CD4-positive, alpha-beta T cell treated with Interleukin-6 for 4 hours (primary cell): ENCODE measurements at regions not wholly inside any gene's neighbourhood (a gene's known extent, or its start where the extent isn't known, plus 50 kb on each side); places are given as distances from the start of the nearest gene placed in this dataset.
"Not testable (repeated sequence)": the region's sequence is repeated elsewhere in the genome, so short reads cannot be mapped to it uniquely, and the experiment has no call there.

Source experiments
- DNase-seq: peaks from one replicate; pipeline ENCODE4 v3.0.0-alpha.2; 2020; ENCODE audit warnings: mixed read lengths

DNA sequence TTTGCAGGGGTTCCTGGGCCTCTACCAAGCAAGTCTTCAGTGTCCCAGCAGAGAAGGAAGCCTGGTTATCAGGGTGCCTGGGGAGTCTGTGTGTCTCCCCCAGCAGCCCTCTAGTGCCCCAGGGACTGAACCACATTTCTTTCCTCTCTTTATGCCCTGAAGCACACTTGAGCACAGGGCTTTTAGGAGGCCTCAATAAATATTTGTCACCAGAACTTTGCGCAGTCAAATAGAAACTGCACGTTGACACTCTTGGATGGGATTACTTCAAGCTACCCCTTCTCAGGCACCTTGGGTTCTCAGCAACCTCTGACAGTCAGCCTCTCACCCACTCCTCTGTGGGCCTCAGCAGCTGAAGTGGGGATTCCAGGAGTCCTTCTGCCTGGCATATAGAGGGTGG lies 226.6 kb upstream of the HES1 start:
- DNase-seq: no peak

DNA sequence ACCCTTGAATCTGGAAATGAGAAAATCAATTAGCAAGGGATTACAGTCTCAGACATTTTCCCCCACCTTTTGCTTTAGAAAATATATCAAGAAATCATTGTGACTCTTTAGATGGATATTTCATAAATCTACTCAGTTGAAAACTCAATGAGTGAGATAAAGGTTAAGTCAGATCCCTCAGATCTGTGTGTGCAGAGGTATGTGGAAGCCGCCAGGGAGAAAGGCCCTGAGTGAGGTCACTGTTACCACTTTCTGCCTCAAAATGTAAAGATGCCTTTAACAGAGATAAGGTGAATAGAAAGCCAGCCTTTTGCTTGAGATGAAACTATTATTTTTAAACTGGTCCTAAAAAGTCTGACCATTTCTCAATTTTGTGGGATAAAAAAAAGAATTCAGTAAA lies 225.6 kb upstream of the HES1 start:
- no peak for DNase-seq

DNA sequence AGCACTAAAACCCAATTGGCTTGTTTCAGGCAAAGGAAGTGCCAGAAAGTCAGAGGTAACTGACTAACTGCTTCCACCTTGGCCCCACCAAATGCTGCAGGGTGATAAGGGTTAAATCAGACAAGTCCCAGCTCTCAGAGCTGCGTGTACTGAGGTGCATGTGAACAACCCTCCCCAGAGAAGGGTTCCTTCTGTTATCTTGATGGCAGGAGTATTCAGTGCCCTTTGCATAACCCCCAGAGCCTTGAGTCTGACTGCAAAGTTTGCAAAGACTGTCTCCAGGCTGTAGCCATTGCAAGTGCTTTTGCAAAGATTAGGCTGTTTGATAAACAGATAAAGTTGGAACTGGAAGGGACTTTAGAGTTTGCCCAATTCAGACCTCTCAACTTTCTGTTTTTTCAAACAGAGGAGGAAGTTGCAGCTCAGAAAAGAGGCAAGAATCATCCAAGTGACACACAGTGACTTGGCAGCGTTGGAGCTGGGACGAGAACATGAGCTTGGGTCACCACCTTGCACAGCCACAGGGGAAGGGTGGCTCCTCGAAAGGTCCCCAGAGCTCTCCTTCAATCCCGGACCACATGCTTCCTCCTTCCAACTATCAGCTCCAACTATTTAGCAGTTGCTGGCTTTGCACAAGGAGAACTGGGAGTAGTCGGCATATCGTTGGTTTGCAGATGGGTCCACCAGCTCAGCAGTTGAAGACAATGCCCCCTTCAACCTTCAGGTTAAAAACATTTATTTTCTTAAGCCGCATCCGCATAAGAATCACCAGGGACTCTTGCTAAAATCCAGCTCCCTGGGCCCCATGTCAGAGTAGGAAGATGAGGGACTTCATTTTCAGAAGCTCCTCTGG lies 224.8 kb upstream of the HES1 start:
- peak; percentile 11 for DNase-seq

DNA sequence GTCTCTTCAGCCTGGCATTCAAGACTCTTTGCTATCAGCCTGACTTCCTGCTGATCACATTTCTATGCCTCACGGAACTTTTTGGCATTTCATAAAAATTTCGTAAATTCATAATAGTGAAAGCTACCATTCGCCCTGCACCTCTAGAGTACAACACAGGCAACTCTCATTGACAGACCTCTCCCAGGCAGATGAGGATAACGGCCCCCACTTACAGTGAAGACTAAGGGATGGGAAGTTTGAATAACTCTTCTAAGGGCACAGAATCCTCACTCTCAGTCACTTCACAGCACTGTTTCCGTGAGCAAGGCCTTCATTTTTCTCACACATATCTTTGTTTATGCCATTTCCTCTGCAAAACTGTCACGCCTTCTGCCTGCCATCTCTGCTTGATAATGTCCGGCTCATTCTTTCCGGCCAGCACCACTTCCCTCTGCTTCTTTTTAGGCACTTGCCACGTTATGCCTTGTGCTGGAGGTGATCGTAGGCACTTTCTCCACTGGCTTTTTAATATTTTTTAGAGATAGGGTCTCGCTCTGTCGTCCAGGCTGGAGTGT lies 224.1 kb upstream of the HES1 start:
- peak; percentile 8 for DNase-seq

DNA sequence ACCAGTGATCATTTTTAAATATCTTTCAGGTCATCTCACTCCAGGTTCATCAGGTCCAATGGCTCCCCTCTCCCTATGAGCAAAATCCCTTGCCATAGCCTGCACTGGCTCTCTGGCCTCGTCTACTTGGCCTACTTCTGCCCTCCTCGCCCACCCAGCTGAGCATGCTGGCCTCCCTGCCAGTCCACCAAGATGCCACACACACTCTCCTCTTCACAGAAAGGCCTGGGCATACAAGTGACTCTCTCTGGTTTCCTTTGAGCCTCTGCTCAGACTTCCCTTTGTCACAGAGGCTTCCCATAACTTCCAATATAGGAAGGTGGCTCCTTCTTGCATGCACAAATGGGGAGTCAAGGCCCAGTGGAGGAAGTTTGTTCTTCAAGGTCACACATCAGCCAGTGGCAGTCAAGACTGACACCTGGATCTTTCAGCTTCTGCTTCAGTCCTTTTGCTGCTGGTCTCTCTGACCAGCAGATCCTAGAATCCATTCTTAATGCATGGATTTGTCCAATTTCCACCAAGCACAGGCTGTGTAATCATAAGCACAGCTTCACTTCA lies 223.2 kb upstream of the HES1 start:
- no peak for DNase-seq

DNA sequence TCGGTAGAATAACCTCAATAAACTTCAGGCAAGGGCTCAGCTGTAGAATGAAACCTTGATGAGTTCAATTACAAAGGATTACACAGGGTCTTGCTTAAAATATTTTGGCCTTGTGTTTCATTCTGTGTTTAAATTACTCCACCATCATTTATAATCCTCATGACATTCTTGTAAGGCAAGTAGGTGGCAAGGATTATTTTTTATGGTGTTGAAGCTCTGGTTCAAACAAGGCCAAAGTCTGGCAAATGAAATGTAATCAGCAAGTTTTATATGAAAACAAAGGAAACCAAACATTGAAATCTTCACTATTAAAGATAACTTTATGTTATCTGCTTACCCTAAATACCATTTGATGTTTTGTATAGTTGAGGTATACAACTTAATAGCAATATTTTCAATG lies 221.3 kb upstream of the HES1 start:
- DNase-seq: no peak

DNA sequence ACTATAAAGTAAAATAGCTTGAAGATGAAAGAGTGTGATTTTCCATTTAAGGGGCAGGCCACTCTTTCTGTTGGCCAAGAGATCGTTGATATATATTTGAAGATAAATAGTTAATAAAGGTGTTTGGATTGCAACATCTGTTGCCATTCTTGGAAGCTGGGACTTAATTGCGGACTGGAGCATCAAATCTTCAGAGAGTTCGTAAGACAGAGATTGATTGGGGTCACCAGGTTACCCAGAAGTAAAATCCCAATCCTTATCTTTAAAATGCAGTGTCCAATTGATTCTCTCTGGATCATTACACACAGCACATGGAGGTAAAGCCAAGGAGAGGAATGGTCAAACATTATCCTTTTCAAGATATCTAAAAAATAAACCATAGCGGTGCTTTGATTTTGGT lies 220.8 kb upstream of the HES1 start:
- DNase-seq: no peak

DNA sequence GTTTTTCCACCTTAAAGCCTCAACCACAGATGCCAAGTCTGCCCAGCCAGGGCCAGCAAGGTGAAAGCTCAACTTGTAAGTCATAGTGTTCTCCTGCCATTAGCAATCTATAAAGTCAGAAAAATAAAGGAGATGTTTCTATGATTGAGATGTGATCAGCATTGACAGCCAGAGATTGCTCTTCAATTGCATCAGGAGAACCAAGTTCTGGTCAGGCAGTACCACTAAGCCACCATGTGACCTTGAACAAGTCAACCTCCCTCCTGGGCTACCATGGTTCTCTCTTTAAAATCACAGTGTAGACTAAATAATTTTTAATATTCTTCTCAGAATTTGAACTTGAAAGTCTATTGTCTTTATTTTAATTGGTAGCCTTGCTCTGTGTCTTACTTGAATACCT lies 220.3 kb upstream of the HES1 start:
- no peak for DNase-seq

DNA sequence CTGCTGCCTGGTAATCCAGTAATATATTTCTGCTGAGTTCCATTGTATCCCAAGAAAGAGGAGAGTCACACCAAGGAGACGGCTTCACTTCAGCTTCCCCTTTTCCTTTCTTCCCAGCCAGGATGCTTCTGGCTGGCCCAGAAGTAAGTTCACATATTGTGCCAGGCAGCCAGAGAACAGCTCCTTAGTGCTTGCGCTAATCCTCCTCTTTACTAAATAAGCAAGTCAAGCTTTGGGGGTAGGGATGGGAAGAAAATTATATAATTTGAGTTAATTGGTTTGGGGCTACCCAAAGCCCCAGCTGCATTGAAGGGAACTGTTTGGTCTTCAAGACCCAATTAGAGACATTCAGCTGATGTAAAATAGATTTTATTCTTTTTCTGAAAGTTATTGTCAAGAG lies 218.8 kb upstream of the HES1 start:
- no peak for DNase-seq

DNA sequence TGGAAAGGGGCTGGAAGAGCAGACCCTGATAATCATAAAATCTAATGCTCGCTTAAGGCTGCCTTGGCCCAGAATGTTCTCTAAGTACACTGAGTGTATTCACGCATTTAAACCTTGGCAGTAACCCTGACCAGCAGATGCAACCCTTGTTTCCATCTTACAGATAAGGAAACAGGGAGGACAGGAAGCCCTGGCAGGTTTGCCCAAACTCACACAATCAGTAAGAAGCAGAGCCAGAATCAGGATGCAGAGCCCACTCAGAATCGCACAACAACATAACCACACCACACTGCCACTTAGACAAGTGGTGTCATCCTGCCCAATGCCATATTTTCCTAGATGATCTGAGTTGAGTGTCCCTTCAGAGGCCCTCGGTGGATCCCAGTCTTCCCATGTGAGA lies 214.5 kb upstream of the HES1 start:
- DNase-seq: no peak

DNA sequence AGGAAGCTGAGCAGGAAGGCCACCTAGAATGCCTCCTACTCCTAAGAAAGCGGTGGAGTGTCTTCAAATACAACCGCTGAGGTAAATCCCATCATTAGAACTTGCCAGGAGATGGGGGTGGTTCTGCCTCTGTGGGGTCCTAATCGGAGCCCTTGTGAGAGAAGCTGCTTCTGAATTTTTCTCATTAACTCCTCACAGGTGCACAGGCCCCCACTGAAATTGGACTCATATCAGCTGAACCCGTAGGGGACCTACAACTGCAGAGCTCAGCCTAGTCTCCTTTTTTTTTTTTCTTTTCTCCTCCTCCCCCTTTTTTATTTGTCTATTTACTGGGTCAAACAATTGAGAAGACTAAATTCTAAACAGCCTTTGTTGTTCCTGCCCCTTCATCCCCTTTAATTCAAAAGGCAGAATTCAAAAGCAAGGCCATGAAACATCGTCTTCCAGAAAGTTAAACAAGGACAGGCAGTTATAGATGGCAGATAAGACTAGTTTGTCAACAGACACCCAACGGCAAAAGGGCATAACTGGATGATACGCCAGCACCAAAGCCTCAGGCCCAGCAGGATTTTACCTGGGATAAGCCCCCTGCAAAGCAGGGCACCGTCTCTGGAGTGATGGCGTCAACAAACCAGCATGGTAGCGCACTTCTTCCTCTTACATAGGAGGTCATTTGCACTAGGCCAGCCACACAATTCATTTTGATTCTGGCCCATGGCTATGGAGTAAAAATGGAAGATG lies 213.7 kb upstream of the HES1 start:
- no peak for DNase-seq

DNA sequence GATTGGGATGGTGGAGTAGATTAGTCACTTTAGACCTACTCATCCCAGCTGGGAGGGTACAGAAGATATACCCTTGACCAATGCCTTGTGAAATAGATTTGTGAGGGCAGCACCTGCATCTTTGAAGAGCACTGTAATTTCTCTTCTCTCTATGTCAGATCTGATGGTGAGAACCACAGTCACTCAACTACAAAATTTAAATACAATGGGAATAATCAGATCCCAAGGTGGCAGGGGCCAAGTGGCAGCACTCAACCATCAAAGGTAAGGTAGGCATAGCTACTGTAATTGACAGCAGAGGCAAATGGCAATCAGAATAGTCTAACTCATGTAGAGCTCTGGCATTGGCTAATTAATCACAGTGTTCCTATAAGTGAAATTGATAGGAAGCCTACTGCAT lies 212.0 kb upstream of the HES1 start:
- not testable (repeated sequence) for DNase-seq

DNA sequence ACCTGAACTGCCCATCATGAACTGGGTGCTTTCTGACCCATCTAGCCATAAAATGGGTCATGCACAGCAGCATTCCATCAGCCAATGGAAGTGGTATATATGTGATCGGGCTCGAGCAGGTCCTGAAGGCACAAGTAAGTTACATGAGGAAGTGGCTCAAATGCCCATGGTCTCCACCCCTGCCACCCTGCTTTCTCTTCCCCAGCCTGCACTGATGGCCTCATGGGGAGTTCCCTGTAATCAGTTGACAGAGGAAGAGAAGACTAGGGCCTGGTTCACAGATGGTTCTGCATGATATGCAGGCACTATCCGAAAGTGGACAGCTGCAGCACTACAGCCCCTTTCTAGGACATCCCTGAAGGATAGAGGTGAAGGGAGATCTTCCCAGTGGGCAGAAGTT lies 209.9 kb upstream of the HES1 start:
- DNase-seq: not testable (repeated sequence)

DNA sequence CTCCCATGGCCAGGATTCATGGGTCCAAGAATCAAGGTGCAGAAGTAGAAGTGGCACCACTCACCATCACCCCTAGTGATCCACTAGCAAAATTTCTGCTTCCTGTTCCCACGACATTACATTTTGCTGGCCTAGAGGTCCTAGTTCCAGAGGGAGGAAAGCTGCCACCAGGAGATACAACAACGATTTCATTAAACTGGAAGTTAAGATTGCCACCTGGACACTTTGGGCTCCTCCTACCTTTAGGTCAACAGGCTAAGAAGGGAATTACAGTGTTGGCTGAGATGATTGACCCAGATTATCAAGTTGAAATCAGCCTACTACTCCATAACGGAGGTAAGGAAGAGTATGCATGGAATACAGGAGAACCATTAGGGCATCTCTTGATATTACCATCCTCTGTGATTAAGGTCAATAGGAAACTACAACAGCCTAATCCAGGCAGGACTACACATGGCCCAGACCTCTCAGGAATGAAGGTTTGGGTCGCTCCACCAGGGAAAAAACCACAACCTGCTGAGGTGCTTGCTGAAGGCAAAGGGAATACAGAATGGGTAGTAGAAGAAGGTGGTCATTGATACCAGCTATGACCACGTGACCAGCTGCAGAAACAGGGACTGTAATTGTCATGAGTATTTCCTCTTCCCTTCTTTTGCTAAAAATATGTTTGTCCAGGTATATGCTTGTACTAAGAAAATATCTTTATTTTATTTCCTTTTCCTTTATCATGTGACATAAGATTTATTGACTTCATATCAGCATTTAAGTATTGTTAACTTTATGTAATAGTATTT lies 208.3 kb upstream of the HES1 start:
- DNase-seq: not testable (repeated sequence)

DNA sequence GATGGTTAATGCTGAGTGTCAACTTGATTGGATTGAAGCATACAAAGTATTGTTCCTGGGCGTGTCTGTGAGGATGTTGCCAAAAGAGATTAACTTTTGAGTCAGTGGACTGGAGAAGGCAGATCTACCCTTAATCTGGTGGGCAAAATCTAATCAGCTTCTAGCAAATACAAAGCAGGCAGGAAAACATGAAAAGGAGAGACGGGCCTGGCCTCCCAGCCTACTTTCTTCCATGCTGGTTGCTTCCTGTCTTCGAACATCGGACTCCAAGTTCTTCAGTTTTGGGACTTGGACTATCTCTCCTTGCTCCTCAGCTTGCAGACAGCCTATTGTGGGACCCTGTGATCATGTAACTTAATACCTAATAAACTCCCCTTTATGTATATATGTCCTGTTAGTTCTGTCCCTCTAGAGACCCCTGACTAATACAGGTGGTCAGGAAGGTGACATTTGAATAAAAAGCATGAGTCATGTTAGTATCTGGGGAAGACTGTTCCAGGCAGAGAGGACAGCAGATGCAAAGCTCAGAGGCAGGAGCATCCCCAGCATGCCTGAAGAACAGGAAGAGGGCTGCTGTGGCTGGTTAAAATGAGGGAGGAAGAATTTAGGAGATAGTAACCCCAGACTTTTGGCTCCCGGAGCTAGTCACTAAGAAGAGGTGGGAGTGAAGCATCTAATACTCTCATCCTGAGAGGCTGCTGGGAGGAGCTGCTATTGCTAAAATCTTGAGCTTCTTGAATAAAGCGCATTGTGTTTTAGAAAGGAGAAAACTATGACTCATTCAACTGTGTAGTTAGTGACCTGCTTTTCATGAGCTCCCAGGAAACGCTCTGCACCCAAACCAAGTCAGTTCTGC lies 207.4 kb upstream of the HES1 start:
- no peak for DNase-seq

DNA sequence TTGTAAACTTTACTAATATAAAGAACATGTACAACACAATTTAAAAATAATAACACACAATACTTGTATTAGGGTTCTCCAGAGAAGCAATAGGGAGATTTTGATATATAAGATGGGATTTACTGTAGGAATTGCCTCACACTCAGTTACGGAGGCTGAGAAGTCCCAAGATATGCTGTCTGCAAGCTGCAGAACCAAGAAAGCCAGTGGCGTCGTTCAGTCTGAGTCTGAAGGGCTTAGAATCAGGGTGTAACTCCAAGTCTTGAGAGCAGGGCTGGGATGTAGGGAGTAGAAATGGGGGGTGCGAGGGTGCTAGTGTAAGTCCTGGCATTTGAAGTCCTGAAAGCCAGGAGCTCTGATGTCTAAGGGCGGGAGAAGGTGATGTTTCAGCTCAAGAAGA lies 206.6 kb upstream of the HES1 start:
- DNase-seq: no peak

DNA sequence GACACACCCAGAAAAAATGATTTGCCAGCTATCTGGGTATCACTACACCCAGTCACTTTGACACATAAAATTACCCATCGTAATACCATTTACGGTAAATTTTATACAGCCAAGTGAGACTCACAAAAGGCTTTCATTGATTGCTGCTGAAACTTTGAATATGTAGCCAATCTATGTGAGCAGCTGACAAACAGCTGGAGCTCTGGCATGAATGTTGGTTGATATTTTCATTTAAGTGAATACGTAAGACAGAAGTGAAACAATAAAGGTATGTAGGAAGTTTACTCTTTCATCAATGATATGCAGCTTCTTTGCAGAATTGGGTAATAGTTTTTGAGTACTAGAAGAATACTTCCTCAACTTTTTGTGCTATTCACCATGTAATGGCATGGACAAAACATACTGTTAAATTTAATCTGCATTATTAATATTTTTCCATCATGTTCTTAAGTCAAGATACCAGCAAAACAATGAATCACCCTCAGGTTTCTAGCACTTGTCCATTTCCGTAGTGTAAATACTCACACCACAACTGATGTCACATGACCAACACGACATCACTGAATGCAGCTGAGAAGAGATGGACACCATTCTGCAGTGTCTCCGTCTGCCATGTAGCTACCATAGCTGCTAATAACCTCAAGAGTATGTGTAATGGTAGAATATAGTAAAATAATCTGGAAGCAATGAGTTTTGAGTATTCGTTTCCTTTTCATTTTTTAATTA lies 205.9 kb upstream of the HES1 start:
- DNase-seq: no peak

DNA sequence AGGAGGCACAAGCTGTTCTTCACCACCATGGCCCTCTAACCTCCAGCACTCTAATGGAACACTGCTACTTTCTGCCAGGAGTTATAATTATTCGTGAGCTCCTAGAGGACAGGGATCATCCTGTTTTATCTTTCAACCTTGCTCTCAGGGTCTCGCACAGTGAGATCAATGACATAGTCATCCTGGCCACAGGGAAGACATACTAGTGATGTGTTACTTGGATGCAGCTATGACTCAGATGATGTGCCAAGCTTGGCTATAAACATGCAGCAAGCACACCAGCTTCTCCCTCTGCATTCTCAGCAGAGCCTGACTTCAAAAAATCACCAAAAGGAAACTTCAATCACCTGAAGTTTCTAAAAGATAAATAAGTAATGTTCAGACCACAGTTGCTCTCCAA lies 203.8 kb upstream of the HES1 start:
- DNase-seq: no peak

DNA sequence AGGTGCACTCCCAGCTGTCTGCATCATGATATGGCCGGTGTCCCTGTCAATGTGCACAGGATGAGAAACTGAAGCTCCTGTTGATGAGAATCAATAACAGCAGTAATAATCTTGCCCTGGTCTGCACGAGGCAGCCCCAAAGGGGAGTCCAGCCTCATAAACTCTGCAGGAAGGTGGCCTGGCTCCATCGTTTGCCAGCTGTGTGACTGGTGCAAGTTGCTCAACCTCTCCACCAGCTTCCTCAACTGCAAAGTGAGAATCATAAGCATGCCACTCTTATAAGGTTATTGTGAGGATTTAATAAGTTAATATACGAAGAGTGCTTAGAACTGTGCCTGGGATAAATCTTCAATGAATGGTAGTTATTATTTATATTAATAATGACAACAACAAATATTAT lies 203.4 kb upstream of the HES1 start:
- DNase-seq: no peak

DNA sequence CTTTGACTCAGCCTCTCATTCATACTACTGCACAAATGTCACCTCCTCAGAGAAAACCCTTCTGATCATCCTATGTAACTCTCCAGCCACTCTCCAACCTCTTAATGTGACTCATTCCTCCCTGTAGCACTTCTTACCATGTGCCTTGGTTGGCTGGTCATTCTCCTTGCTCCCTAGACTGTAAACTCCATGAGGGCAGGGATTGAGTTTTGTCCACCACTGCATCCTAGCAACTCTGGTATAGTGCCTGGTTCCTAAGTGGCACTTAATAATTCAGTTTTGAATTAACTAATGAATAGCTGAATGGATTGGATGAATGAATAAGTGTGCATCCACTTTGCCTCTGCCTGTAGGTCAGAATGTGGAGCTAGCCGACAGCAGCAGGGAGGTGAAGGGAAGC lies 202.5 kb upstream of the HES1 start:
- no peak for DNase-seq

DNA sequence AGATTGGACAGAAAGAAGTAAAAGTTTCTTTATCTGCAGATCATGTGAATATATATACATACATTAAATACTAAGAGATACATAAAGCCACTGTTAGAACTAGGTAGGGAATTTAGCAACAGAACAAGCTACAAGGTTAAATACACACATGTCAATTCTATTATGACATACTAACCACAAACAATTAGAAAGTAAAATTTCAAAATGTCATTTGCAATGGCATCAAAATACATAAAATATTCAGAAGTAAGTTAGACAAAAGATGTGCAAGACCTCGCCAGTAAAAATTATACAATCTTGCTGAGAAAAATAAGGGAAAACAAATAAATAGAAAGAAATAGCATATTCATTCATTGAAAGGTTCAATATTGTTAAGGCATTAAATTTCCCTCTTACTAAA lies 200.0 kb upstream of the HES1 start:
- no peak for DNase-seq
